Neuronal stem cell (in vitro differentiated cells): ENCODE measurements at regions not wholly inside any gene's neighbourhood (a gene's known extent, or its start where the extent isn't known, plus 50 kb on each side); places are given as distances from the start of the nearest gene placed in this dataset.

Source experiments
- DNase-seq: peaks from one replicate; pipeline ENCODE4 v3.0.0-alpha.2; 2013; ENCODE audit warnings: low spot score
- H2AFZ ChIP-seq: one replicate; pipeline ENCODE4 v1.6.1; 2013; ENCODE audit warnings: mild to moderate bottlenecking, low read length, inconsistent platforms
- H2AK5ac ChIP-seq: 2 replicates; pipeline ENCODE4 v1.6.1; 2013; ENCODE audit warnings: low read depth, mild to moderate bottlenecking, inconsistent platforms, low read length, moderate library complexity, mixed read lengths
- H2BK120ac ChIP-seq: 2 replicates; pipeline ENCODE4 v1.6.1; 2013; ENCODE audit warnings: low read depth, mild to moderate bottlenecking, inconsistent platforms, low read length, moderate library complexity, mixed read lengths
- H2BK12ac ChIP-seq: one replicate; pipeline ENCODE4 v1.6.1; 2013; ENCODE audit warnings: low read length, inconsistent platforms
- H2BK15ac ChIP-seq: 2 replicates; pipeline ENCODE4 v1.6.1; 2013; ENCODE audit warnings: mild to moderate bottlenecking, low read length, inconsistent platforms, mixed read lengths
- H2BK5ac ChIP-seq: one replicate; pipeline ENCODE4 v1.6.1; 2013; ENCODE audit warnings: inconsistent platforms, mild to moderate bottlenecking, low read length, moderate library complexity
- H3K14ac ChIP-seq: one replicate; pipeline ENCODE4 v1.6.1; 2013; ENCODE audit warnings: low read length, inconsistent platforms
- H3K18ac ChIP-seq: 2 replicates; pipeline ENCODE4 v1.6.1; 2013; ENCODE audit warnings: low read length, inconsistent platforms
- H3K23ac ChIP-seq: 2 replicates; pipeline ENCODE4 v1.6.1; 2013; ENCODE audit warnings: low read depth, mild to moderate bottlenecking, mixed read lengths, low read length, inconsistent platforms; ENCODE audit not compliant: poor library complexity
- H3K27ac ChIP-seq: replicated peaks from 3 replicates; pipeline ENCODE4 v1.5.1; 2013; ENCODE audit warnings: low read length, inconsistent platforms
- H3K27me3 ChIP-seq, 3 experiments: 2 replicates each; pipeline ENCODE4 v1.6.1; 2013; ENCODE audit warnings: low read length in 3 of 3, mild to moderate bottlenecking in 2 of 3, inconsistent platforms in 1 of 3, low read depth in 1 of 3, mixed read lengths in 1 of 3, moderate library complexity in 1 of 3; ENCODE audit not compliant: control insufficient read depth in 3 of 3, insufficient read depth in 3 of 3
- H3K36me3 ChIP-seq, 2 donors: replicated peaks in 1 of 2; 2 replicates each; pipeline ENCODE4 v1.6.1; 2013; ENCODE audit warnings: low read length in 2 of 2; ENCODE audit not compliant: control insufficient read depth in 2 of 2, insufficient read depth in 2 of 2
- H3K4ac ChIP-seq: 2 replicates; pipeline ENCODE4 v1.6.1; 2013; ENCODE audit warnings: inconsistent platforms, mild to moderate bottlenecking, low read length, moderate library complexity
- H3K4me1 ChIP-seq, 2 donors: 1 replicate in 1 of 2; 2 replicates in 1 of 2; pipeline ENCODE4 v1.6.1; 2013; ENCODE audit warnings: low read length in 2 of 2, low read depth in 1 of 2; ENCODE audit not compliant: control insufficient read depth in 2 of 2, insufficient read depth in 1 of 2
- H3K4me2 ChIP-seq: one replicate; pipeline ENCODE4 v1.6.1; 2013; ENCODE audit warnings: mild to moderate bottlenecking, low read length, inconsistent platforms; ENCODE audit not compliant: insufficient read depth, poor library complexity, severe bottlenecking
- H3K4me3 ChIP-seq, 2 donors: 2 replicates each; pipeline ENCODE4 v1.5.1; 2013; ENCODE audit warnings: low read length in 2 of 2, mild to moderate bottlenecking in 2 of 2, inconsistent platforms in 1 of 2, moderate library complexity in 1 of 2
- H3K79me1 ChIP-seq: one replicate; pipeline ENCODE4 v1.6.1; 2013; ENCODE audit warnings: low read depth, mild to moderate bottlenecking, inconsistent platforms, low read length, moderate library complexity
- H3K9ac ChIP-seq: one replicate; pipeline ENCODE4 v1.6.1; 2013; ENCODE audit warnings: mild to moderate bottlenecking, low read depth, low read length, inconsistent platforms; ENCODE audit not compliant: poor library complexity
- H3K9me3 ChIP-seq, 2 donors: replicated peaks in 1 of 2; 2 replicates each; pipeline versions ENCODE3 to v1.6.1; 2013; ENCODE audit warnings: low read length in 2 of 2, mild to moderate bottlenecking in 2 of 2, inconsistent platforms in 1 of 2, low read depth in 1 of 2, mixed read lengths in 1 of 2, moderate library complexity in 1 of 2; ENCODE audit not compliant: control insufficient read depth in 2 of 2, insufficient read depth in 1 of 2
- H4K8ac ChIP-seq: one replicate; pipeline ENCODE4 v1.6.1; 2013; ENCODE audit warnings: low read depth, mild to moderate bottlenecking, inconsistent platforms, low read length, moderate library complexity
- H4K91ac ChIP-seq: one replicate; pipeline ENCODE4 v1.6.1; 2013; ENCODE audit warnings: low read length, low read depth, mild to moderate bottlenecking, inconsistent platforms; ENCODE audit not compliant: poor library complexity
- WGBS, 2 donors: extraction: QIAGEN DNeasy Blood & Tissue Kit; methylation state at CpG; one replicate each; pipeline ENCODE4 v1.1.7; 2013; ENCODE audit warnings: missing lambda C conversion rate in 2 of 2, mixed read lengths in 1 of 2; ENCODE audit not compliant: insufficient read length in 2 of 2, insufficient replicate concordance in 1 of 2; ENCODE audit errors: extremely low coverage in 2 of 2; 5-methylcytosine and 5-hydroxymethylcytosine counted together

GRCh38 chr10:33542752-33543505, 208.5 kb upstream of the NRP1 start:
- no peak overlapping the region for H3K27ac ChIP-seq
- H4K91ac ChIP-seq: no peak overlapping the region
- H3K4me2 ChIP-seq: no peak overlapping the region
- H3K27me3 ChIP-seq: no peaks in the 10 kb centered on the region
- H3K4me3 ChIP-seq: no peak overlapping the region
- no peak overlapping the region for H3K18ac ChIP-seq
- H2BK15ac ChIP-seq: no peak overlapping the region
- no peak overlapping the region for H2AFZ ChIP-seq
- DNase-seq: no peak
- H3K4ac ChIP-seq: no peak overlapping the region
- H2BK120ac ChIP-seq: no peak overlapping the region
- no peak overlapping the region for H2BK12ac ChIP-seq
- H3K23ac ChIP-seq: no peak overlapping the region
- no peaks in the 10 kb centered on the region for H3K4me1 ChIP-seq
- H4K8ac ChIP-seq: no peak overlapping the region
- no peaks in the 10 kb centered on the region for H3K79me1 ChIP-seq
- no CpG with 5 or more reads among the region's 2 CpGs for whole genome bisulfite sequencing, 2 donors
- no peak overlapping the region for H2AK5ac ChIP-seq
- H2BK5ac ChIP-seq: no peak overlapping the region
- H3K9ac ChIP-seq: no peak overlapping the region
- peaks cover 0 to 26% of the 10 kb centered on the region in 2 donors for H3K9me3 ChIP-seq
- H3K14ac ChIP-seq: no peak overlapping the region
- H3K36me3 ChIP-seq: no peaks in the 10 kb centered on the region

DNA sequence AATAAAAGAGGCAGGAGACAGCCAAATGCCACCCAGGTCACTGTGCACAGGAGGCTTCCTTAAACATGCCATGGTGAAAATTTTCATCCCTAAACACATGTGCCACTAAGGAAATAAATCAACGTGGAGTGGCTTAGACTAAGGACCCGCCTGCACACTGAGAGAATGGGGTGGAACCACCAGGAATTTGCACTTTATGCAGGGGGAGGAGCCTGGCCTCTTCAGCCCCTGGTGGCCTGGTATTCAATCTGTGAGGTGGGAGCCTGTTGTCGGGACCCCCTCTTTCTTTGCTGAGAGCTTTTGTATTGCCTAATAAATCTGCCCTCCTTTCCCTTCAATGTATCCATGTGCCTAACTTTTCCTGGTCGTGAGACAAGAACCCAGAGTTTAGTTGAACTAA, 204.6 kb upstream of the NRP1 start:
- Histone ChIP-seq H3K9ac (no peak overlapping the region), H2AK5ac (no peak overlapping the region), H4K91ac (no peak overlapping the region), H2BK15ac (no peak overlapping the region), H3K4me2 (no peak overlapping the region), H3K9me3 (peaks cover 0 to 25% of the 10 kb centered on the region in 2 donors), H2BK5ac (no peak overlapping the region), H3K36me3 (no peaks in the 10 kb centered on the region), H3K23ac (no peak overlapping the region), H3K27ac (no peak overlapping the region), H3K4ac (no peak overlapping the region), H2BK120ac (no peak overlapping the region), H2BK12ac (no peak overlapping the region), H3K4me1 (no peaks in the 10 kb centered on the region), H3K14ac (no peak overlapping the region), H3K27me3 (no peaks in the 10 kb centered on the region), H2AFZ (no peak overlapping the region), H3K4me3 (no peak overlapping the region), H4K8ac (no peak overlapping the region), H3K79me1 (no peaks in the 10 kb centered on the region), H3K18ac (no peak overlapping the region)
- no CpG with 5 or more reads among the region's 4 CpGs for WGBS, 2 donors
- DNase-seq: no peak

DNA sequence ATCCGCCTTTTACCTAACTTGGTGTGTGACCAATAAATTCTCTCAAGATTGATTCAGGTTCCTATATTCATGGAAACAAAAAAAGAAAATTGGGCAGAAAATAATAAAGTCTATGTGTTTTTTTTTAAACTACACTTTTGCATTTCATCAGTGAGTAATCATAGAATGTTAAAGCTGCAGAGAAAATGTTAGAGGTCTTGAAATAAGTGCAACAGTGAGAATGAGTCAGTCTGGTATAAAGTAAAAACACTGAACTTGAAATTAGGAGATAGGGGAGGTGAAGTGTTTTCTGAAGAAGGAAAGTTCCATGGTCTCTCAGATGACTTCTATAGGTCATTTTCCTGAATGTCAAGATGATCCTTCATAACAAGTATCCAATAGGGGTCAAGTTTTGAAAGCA, 202.6 kb upstream of the NRP1 start:
- no peaks in the 10 kb centered on the region for H3K36me3 ChIP-seq
- no CpG with 5 or more reads among the region's 1 CpG for WGBS, 2 donors
- no peak for DNase-seq

DNA sequence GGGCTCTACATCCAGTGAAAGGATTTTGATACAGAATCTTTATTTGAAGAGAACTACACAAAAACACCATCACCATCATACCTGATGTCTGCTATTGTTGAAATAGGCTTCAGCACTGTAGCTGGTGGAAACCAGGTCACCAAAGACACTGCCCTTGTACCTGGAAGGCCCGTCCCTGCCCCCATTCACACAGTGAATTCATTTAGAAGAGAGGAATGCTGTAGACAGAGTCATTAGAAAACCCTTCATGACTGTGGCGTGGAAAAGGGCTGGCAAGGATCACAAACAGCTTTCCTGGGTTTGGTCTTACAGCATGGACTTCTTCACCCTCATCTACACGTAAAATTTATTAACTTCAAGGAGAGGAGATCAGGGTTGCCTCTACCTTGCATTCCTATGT, 202.0 kb upstream of the NRP1 start:
- Histone ChIP-seq H3K27me3 (no peaks in the 10 kb centered on the region), H2AK5ac (no peak overlapping the region), H3K4ac (no peak overlapping the region), H3K9me3 (peaks cover 0 to 10% of the 10 kb centered on the region in 2 donors), H3K18ac (no peak overlapping the region), H3K4me1 (no peaks in the 10 kb centered on the region), H4K91ac (no peak overlapping the region), H2BK5ac (no peak overlapping the region), H2AFZ (no peak overlapping the region), H3K27ac (no peak overlapping the region), H3K4me3 (no peak overlapping the region), H3K36me3 (no peaks in the 10 kb centered on the region), H3K9ac (no peak overlapping the region), H2BK15ac (no peak overlapping the region), H3K79me1 (no peaks in the 10 kb centered on the region), H3K14ac (no peak overlapping the region), H3K23ac (no peak overlapping the region), H4K8ac (no peak overlapping the region), H2BK12ac (no peak overlapping the region), H2BK120ac (no peak overlapping the region), H3K4me2 (no peak overlapping the region)
- DNase-seq: no peak
- WGBS, 2 donors: no CpG with 5 or more reads among the region's 3 CpGs

More for the DNA sequence above, 202.6 kb upstream of the NRP1 start:
- no peak overlapping the region for H2BK15ac ChIP-seq
- no peak overlapping the region for H3K4me2 ChIP-seq
- no peak overlapping the region for H2BK120ac ChIP-seq
- no peak overlapping the region for H4K91ac ChIP-seq
- no peak overlapping the region for H3K23ac ChIP-seq
- H2BK5ac ChIP-seq: no peak overlapping the region
- no peak overlapping the region for H2BK12ac ChIP-seq
- H3K4ac ChIP-seq: no peak overlapping the region
- H3K18ac ChIP-seq: no peak overlapping the region
- no peaks in the 10 kb centered on the region for H3K79me1 ChIP-seq
- no peak overlapping the region for H3K4me3 ChIP-seq
- H2AK5ac ChIP-seq: no peak overlapping the region
- no peaks in the 10 kb centered on the region for H3K27me3 ChIP-seq
- peaks cover 0 to 10% of the 10 kb centered on the region in 2 donors for H3K9me3 ChIP-seq
- no peaks in the 10 kb centered on the region for H3K4me1 ChIP-seq
- no peak overlapping the region for H3K14ac ChIP-seq
- H2AFZ ChIP-seq: no peak overlapping the region
- no peak overlapping the region for H3K9ac ChIP-seq
- H3K27ac ChIP-seq: no peak overlapping the region
- H4K8ac ChIP-seq: no peak overlapping the region
